ENCODE measurements at regions not wholly inside any gene's neighbourhood (a gene's known extent, or its start where the extent isn't known, plus 50 kb on each side); places are given as distances from the start of the nearest gene placed in this dataset.

DNA sequence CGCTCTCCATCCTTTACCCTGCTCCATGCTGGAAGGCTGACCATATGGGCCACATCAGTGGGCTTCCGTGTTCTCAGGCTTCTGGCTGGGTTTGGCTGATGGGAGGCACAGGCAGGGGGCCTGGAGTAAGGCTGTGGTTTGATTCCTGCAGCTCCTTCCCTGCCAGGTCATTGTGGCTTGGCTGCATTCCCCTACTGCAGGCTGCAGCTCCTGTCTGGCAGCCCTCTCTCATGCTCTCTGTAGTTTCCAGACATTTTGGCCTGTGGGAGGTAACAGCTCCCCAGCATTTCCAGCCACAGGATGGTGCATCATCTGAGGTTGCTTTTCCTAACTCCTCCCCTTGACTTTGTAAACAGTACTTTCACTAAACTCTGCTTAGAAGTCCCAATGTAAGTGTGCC, 102.0 kb upstream of the PTPN3 start:
- H3K9me3 ChIP-seq (replicated peaks; ENCODE audit: control insufficient read depth, insufficient read depth, low read length): no peaks in the 10 kb centered on the region; the same call in 2 of the 3 replicates
- H2AFZ ChIP-seq (ENCODE audit: control insufficient read depth, low read depth, low read length): no peak overlapping the region
- H3K4me1 ChIP-seq (ENCODE audit: control insufficient read depth, insufficient read depth, low read length): no peaks in the 10 kb centered on the region
- H3K4me3 ChIP-seq: no peak overlapping the region
- BruUV-seq (replicated peaks): no TSS peak
- DNase-seq (ENCODE audit: low read depth, low spot score) (no peak), FAIRE-seq (no peak), ATAC-seq (no peak)
- in situ Hi-C loops (cut with MboI): no loop called here
- no peaks in the 10 kb centered on the region for H4K20me1 ChIP-seq (ENCODE audit: control insufficient read depth, insufficient read depth)
- 17% methylated on average over 2 of the region's 2 CpGs for WGBS (ENCODE audit: insufficient coverage, insufficient replicate concordance, low lambda C conversion rate, missing lambda C conversion rate)
- no peak overlapping the region for H3K9ac ChIP-seq (ENCODE audit: control insufficient read depth, insufficient read depth, low read length)
- RAD21 ChIA-PET (ENCODE audit: unreplicated experiment): no interaction called here
- intact Hi-C loops (cut with micrococcal nuclease; ENCODE audit: unreplicated experiment): no loop called here
- H3K27ac ChIP-seq (ENCODE audit: control insufficient read depth, insufficient read depth): no peak overlapping the region
- H3K4me2 ChIP-seq (ENCODE audit: control insufficient read depth, insufficient read depth): no peak overlapping the region
- CTCF ChIA-PET: no interaction called here
- no peaks in the 10 kb centered on the region for H3K36me3 ChIP-seq (ENCODE audit: control insufficient read depth in 2 of 2, insufficient read depth in 2 of 2, low read length in 1 of 2)
- no peaks in the 10 kb centered on the region; a peak in 1 of 4 replicates for H3K27me3 ChIP-seq (replicated peaks in 1 of 2; ENCODE audit: control insufficient read depth in 2 of 2, insufficient read depth in 2 of 2, low read length in 1 of 2)
- SMC1A ChIA-PET (ENCODE audit: uncharacterized antibody, unreplicated experiment): no interaction called here
- TF ChIP-seq ZNF207 (IDR thresholded peaks at IDR 0.05; ENCODE audit: borderline replicate concordance) (no peak), GABPA (IDR thresholded peaks at IDR 0.05; ENCODE audit: low read depth) (no peak), MYB (IDR thresholded peaks at IDR 0.05; ENCODE audit: borderline replicate concordance, low read depth, low read length) (no peak), RCOR1 (conservative IDR thresholded peaks at IDR 0.05; ENCODE audit: low read depth, low read length) (no peak), SMAD5 (IDR thresholded peaks at IDR 0.05; ENCODE audit: low read depth) (no peak), ZNF274 (IDR thresholded peaks at IDR 0.05; ENCODE audit: insufficient read depth, insufficient read length) (no peak), RFX5 (IDR thresholded peaks at IDR 0.05; ENCODE audit: low read depth, low read length) (no peak), ZNF24 (IDR thresholded peaks at IDR 0.05) (no peak), MTA2 (IDR thresholded peaks at IDR 0.05; ENCODE audit: low read depth) (no peak), RAD21 (IDR thresholded peaks at IDR 0.05; ENCODE audit: insufficient read depth, low read depth, low read length) (no peak), NFIC (IDR thresholded peaks at IDR 0.05; ENCODE audit: low read depth, low read length) (no peak)
- TF ChIP-seq, protein P1, sequence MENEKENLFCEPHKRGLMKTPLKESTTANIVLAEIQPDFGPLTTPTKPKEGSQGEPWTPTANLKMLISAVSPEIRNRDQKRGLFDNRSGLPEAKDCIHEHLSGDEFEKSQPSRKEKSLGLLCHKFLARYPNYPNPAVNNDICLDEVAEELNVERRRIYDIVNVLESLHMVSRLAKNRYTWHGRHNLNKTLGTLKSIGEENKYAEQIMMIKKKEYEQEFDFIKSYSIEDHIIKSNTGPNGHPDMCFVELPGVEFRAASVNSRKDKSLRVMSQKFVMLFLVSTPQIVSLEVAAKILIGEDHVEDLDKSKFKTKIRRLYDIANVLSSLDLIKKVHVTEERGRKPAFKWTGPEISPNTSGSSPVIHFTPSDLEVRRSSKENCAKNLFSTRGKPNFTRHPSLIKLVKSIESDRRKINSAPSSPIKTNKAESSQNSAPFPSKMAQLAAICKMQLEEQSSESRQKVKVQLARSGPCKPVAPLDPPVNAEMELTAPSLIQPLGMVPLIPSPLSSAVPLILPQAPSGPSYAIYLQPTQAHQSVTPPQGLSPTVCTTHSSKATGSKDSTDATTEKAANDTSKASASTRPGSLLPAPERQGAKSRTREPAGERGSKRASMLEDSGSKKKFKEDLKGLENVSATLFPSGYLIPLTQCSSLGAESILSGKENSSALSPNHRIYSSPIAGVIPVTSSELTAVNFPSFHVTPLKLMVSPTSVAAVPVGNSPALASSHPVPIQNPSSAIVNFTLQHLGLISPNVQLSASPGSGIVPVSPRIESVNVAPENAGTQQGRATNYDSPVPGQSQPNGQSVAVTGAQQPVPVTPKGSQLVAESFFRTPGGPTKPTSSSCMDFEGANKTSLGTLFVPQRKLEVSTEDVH (IDR thresholded peaks at IDR 0.05; ENCODE audit: low read depth, partially characterized antibody): no peak
- TF ChIP-seq, protein P2, sequence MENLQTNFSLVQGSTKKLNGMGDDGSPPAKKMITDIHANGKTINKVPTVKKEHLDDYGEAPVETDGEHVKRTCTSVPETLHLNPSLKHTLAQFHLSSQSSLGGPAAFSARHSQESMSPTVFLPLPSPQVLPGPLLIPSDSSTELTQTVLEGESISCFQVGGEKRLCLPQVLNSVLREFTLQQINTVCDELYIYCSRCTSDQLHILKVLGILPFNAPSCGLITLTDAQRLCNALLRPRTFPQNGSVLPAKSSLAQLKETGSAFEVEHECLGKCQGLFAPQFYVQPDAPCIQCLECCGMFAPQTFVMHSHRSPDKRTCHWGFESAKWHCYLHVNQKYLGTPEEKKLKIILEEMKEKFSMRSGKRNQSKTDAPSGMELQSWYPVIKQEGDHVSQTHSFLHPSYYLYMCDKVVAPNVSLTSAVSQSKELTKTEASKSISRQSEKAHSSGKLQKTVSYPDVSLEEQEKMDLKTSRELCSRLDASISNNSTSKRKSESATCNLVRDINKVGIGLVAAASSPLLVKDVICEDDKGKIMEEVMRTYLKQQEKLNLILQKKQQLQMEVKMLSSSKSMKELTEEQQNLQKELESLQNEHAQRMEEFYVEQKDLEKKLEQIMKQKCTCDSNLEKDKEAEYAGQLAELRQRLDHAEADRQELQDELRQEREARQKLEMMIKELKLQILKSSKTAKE (IDR thresholded peaks at IDR 0.05; ENCODE audit: low read depth, poor library complexity, severe bottlenecking): no peak
- TF ChIP-seq, protein P3, sequence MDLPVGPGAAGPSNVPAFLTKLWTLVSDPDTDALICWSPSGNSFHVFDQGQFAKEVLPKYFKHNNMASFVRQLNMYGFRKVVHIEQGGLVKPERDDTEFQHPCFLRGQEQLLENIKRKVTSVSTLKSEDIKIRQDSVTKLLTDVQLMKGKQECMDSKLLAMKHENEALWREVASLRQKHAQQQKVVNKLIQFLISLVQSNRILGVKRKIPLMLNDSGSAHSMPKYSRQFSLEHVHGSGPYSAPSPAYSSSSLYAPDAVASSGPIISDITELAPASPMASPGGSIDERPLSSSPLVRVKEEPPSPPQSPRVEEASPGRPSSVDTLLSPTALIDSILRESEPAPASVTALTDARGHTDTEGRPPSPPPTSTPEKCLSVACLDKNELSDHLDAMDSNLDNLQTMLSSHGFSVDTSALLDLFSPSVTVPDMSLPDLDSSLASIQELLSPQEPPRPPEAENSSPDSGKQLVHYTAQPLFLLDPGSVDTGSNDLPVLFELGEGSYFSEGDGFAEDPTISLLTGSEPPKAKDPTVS (IDR thresholded peaks at IDR 0.05; ENCODE audit: low read depth, low read length): no peak
- POLR2A ChIA-PET: no interaction called here
- H3K79me2 ChIP-seq (ENCODE audit: control insufficient read depth, insufficient read depth, low read length): no peaks in the 10 kb centered on the region
